H1 (cell line): ENCODE measurements at regions not wholly inside any gene's neighbourhood (a gene's known extent, or its start where the extent isn't known, plus 50 kb on each side); places are given as distances from the start of the nearest gene placed in this dataset.

ENCODE experiments used
- ATF2 ChIP-seq: IDR thresholded peaks from 2 replicates; pipeline ENCODE4 v1.6.1; 2012; ENCODE audit warnings: low read length, inconsistent platforms
- CEBPB ChIP-seq: IDR thresholded peaks from 2 replicates; pipeline ENCODE4 v1.6.1; 2012; ENCODE audit warnings: low read depth, low read length
- SAP30 ChIP-seq: fragments of 300-600 bp; sonication (generic); IDR thresholded peaks from 2 replicates; pipeline ENCODE4 v1.7.1; 2012; ENCODE audit warnings: low read length, moderate library complexity, mild to moderate bottlenecking, inconsistent platforms; ENCODE audit not compliant: insufficient read depth, insufficient replicate concordance
- SRF ChIP-seq: IDR thresholded peaks from 2 replicates; pipeline ENCODE4 v1.6.1; 2011; ENCODE audit warnings: mild to moderate bottlenecking, low read depth, low read length, moderate library complexity
- TAF7 ChIP-seq: optimal IDR thresholded peaks from 2 replicates; pipeline ENCODE3; 2011; ENCODE audit warnings: low read depth, mild to moderate bottlenecking, inconsistent platforms, low read length, moderate library complexity, borderline replicate concordance
- USF2 ChIP-seq: IDR thresholded peaks from 2 replicates; pipeline ENCODE4 v1.6.1; 2011; ENCODE audit warnings: low read length, improper control_type of control experiment
- TF ChIP-seq, protein P1 (sequence below): fragments of 300-600 bp; sonication (generic); IDR thresholded peaks from 2 replicates; pipeline ENCODE4 v1.7.1; 2012; ENCODE audit warnings: low read length, moderate library complexity, mild to moderate bottlenecking, inconsistent platforms; ENCODE audit not compliant: insufficient replicate concordance

DNA sequence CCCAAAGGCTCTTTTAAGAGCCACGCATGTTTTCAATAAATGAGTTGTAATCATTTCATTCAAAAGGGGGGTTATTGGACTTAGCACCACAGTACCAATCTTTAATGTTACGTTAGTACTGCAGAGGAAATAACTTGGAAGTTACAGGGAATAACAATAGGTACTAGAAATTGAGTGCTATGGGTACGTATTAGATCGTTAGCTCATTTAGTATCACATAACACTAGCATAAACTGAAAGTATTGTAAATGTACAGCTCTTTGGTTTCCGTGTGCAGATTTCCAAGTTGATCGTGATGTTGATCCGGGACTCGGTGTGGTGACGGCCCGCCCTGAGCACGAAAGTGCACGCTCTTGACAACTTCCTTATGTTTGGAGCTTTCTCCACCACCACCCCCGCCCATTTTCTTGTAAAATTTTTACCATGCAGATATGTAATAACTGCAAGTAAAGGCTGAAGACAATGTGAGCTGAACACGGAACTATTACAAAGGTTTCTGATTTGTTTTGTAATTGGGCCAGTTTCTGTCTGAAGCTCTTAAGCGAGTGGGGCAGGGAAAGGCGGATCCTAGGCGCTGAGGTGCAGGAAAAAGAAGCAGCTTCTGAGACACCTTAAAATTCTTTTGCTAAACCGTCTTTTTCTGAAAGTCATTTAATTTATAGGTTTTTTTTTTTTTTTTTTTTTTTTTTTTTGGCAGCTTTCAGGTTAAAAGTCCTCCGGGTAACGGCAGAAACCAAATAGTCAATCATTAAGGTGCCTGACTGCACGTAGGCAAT lies 71.5 kb downstream of the HFE start (continued):
- TF ChIP-seq USF2 (no peak), SRF (no peak), TAF7 (peak; percentile 69), SAP30 (no peak), ATF2 (peak; percentile 87; the same call in 1 of the 2 replicates), CEBPB (no peak)
- TF ChIP-seq, protein P1, sequence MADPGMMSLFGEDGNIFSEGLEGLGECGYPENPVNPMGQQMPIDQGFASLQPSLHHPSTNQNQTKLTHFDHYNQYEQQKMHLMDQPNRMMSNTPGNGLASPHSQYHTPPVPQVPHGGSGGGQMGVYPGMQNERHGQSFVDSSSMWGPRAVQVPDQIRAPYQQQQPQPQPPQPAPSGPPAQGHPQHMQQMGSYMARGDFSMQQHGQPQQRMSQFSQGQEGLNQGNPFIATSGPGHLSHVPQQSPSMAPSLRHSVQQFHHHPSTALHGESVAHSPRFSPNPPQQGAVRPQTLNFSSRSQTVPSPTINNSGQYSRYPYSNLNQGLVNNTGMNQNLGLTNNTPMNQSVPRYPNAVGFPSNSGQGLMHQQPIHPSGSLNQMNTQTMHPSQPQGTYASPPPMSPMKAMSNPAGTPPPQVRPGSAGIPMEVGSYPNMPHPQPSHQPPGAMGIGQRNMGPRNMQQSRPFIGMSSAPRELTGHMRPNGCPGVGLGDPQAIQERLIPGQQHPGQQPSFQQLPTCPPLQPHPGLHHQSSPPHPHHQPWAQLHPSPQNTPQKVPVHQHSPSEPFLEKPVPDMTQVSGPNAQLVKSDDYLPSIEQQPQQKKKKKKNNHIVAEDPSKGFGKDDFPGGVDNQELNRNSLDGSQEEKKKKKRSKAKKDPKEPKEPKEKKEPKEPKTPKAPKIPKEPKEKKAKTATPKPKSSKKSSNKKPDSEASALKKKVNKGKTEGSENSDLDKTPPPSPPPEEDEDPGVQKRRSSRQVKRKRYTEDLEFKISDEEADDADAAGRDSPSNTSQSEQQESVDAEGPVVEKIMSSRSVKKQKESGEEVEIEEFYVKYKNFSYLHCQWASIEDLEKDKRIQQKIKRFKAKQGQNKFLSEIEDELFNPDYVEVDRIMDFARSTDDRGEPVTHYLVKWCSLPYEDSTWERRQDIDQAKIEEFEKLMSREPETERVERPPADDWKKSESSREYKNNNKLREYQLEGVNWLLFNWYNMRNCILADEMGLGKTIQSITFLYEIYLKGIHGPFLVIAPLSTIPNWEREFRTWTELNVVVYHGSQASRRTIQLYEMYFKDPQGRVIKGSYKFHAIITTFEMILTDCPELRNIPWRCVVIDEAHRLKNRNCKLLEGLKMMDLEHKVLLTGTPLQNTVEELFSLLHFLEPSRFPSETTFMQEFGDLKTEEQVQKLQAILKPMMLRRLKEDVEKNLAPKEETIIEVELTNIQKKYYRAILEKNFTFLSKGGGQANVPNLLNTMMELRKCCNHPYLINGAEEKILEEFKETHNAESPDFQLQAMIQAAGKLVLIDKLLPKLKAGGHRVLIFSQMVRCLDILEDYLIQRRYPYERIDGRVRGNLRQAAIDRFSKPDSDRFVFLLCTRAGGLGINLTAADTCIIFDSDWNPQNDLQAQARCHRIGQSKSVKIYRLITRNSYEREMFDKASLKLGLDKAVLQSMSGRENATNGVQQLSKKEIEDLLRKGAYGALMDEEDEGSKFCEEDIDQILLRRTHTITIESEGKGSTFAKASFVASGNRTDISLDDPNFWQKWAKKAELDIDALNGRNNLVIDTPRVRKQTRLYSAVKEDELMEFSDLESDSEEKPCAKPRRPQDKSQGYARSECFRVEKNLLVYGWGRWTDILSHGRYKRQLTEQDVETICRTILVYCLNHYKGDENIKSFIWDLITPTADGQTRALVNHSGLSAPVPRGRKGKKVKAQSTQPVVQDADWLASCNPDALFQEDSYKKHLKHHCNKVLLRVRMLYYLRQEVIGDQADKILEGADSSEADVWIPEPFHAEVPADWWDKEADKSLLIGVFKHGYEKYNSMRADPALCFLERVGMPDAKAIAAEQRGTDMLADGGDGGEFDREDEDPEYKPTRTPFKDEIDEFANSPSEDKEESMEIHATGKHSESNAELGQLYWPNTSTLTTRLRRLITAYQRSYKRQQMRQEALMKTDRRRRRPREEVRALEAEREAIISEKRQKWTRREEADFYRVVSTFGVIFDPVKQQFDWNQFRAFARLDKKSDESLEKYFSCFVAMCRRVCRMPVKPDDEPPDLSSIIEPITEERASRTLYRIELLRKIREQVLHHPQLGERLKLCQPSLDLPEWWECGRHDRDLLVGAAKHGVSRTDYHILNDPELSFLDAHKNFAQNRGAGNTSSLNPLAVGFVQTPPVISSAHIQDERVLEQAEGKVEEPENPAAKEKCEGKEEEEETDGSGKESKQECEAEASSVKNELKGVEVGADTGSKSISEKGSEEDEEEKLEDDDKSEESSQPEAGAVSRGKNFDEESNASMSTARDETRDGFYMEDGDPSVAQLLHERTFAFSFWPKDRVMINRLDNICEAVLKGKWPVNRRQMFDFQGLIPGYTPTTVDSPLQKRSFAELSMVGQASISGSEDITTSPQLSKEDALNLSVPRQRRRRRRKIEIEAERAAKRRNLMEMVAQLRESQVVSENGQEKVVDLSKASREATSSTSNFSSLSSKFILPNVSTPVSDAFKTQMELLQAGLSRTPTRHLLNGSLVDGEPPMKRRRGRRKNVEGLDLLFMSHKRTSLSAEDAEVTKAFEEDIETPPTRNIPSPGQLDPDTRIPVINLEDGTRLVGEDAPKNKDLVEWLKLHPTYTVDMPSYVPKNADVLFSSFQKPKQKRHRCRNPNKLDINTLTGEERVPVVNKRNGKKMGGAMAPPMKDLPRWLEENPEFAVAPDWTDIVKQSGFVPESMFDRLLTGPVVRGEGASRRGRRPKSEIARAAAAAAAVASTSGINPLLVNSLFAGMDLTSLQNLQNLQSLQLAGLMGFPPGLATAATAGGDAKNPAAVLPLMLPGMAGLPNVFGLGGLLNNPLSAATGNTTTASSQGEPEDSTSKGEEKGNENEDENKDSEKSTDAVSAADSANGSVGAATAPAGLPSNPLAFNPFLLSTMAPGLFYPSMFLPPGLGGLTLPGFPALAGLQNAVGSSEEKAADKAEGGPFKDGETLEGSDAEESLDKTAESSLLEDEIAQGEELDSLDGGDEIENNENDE = peak; percentile 65
